HEK293 (cell line): ENCODE measurements at regions not wholly inside any gene's neighbourhood (a gene's known extent, or its start where the extent isn't known, plus 50 kb on each side); places are given as distances from the start of the nearest gene placed in this dataset.

Experiments used
- CTCF ChIP-seq: fragments of 450-650 bp; formaldehyde crosslinking; IDR thresholded peaks from 2 replicates; pipeline ENCODE4 v1.5.1; 2016; ENCODE audit warnings: missing biosample characterization, missing genetic modification characterization
- EGR2 ChIP-seq: fragments of 450-650 bp; formaldehyde crosslinking; IDR thresholded peaks from 2 replicates; pipeline ENCODE4 v1.5.1; 2016; ENCODE audit warnings: low read depth, missing biosample characterization, missing genetic modification characterization
- SP2 ChIP-seq: fragments of 450-650 bp; formaldehyde crosslinking; IDR thresholded peaks from 2 replicates; pipeline ENCODE4 v1.5.1; 2016; ENCODE audit warnings: missing biosample characterization, missing genetic modification characterization
- YY1 ChIP-seq: fragments of 450-650 bp; formaldehyde crosslinking; IDR thresholded peaks from 2 replicates; pipeline ENCODE4 v1.5.1; 2018; ENCODE audit warnings: missing biosample characterization, missing genetic modification characterization
- ZNF121 ChIP-seq: fragments of 450-650 bp; formaldehyde crosslinking; IDR thresholded peaks from 2 replicates; pipeline ENCODE4 v1.5.1; 2016; ENCODE audit warnings: missing biosample characterization, missing genetic modification characterization
- ZNF157 ChIP-seq: fragments of 450-650 bp; formaldehyde crosslinking; IDR thresholded peaks from 2 replicates; pipeline ENCODE4 v1.5.1; 2016; ENCODE audit warnings: missing biosample characterization, missing genetic modification characterization
- ZNF302 ChIP-seq: fragments of 450-650 bp; formaldehyde crosslinking; IDR thresholded peaks from 2 replicates; pipeline ENCODE4 v1.5.1; 2016; ENCODE audit warnings: missing biosample characterization, missing genetic modification characterization, low read depth
- ZNF510 ChIP-seq: fragments of 450-650 bp; formaldehyde crosslinking; IDR thresholded peaks from 2 replicates; pipeline ENCODE4 v1.5.1; 2018; ENCODE audit warnings: mild to moderate bottlenecking, missing genetic modification characterization, missing biosample characterization; ENCODE audit not compliant: insufficient replicate concordance
- ZNF623 ChIP-seq: fragments of 450-650 bp; formaldehyde crosslinking; IDR thresholded peaks from 2 replicates; pipeline ENCODE4 v1.5.1; 2016; ENCODE audit warnings: missing biosample characterization, missing genetic modification characterization

DNA sequence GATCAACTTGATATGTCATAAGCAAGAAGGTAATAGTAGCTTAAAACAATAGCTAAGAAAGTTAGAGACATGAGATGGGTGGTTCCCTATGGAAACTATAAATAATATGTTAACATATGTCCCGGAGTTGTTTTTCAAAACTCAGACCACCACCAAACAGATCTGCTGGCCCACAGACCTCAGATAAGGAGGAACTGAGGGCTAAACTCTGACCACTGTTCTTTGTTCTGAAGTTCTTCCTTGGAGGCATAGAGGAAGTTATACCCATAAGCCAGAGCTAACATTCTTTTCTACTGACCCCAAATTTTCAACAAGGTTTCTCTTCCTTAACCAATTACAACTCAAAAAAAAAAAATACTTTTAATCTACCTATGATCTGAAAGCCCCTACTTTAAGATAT lies 156.1 kb upstream of the FSCB start:
- no peak for TF ChIP-seq CTCF (tag by site-specific recombination)
- no peak for TF ChIP-seq ZNF121 (tag by site-specific recombination)
- TF ChIP-seq SP2 = no peak
- TF ChIP-seq EGR2 = no peak
- TF ChIP-seq ZNF302 = no peak
- no peak for TF ChIP-seq ZNF157 (tag by site-specific recombination)
- TF ChIP-seq ZNF623 (tag by site-specific recombination) = no peak
- TF ChIP-seq YY1 (tag by site-specific recombination) = no peak
- no peak for TF ChIP-seq ZNF510 (tag by site-specific recombination)
